ENCODE measurements at regions not wholly inside any gene's neighbourhood (a gene's known extent, or its start where the extent isn't known, plus 50 kb on each side); places are given as distances from the start of the nearest gene placed in this dataset.

DNA sequence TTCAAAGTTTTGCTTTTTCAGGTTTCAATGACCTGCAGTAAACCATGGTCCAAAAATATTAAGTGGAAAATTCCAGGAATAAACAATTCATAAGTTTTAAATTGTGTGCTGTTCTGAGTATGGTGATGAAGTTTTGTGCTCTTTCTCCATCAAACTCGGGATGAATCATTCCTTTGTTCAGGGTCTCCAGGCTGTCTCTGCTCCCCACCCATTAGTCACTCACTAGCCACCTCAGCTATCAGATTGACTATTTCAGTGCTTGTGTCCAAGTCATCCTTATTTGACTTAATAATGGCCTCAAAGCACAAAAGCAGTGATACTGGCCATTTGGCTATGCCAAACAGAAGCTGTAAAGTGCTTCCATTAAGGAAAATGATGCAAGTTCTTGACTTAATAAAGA lies 1140.4 kb downstream of the EFNB2 start:
- DNase-seq, result no peak

DNA sequence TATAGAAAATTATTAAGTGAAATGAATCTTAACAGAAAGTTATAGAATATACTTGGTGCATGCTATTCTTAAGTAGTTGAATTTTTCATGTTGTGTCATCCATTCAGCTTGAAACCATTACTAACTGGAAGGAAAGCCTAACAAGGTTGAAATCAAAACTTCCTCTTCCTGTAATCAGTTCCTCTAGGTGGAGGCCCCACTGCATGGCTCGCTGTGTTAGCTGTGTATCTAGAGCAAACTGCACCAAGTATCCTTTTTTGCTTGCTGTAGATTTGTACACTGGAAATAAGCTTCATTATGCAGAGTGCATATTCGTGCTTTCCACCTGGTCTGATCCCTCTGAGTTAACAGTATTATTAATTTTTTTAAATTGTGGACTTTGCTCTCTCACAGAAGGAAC lies 1146.1 kb downstream of the EFNB2 start:
- DNase-seq, result no peak

DNA sequence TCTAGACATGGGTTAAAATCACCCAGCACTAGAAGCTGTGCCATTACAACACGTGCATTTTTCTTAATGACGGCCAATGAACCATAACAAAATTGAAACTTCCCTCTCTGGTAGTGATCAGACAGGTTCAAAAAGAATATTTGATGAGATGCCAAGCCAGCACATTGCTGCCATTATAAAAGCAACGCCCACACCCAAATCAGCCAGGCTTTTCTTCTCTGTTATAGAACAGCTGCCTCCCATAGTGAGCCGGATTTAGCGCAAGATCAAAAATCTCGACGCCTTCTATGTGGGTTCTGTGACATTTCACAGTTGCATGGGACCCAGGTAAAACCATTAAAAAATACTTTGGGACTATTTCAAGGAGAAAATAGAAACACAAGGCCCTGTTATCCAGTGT lies 1158.0 kb downstream of the EFNB2 start:
- no peak for DNase-seq

- DNase-seq, result peak in 1 of 2 experiments; percentile 10
Observed at GRCh38 chr13:105370011-105370650, 1165.3 kb downstream of the EFNB2 start.

- DNase-seq, result no peak
Observed at GRCh38 chr13:105368781-105369180, 1166.7 kb downstream of the EFNB2 start.

DNA sequence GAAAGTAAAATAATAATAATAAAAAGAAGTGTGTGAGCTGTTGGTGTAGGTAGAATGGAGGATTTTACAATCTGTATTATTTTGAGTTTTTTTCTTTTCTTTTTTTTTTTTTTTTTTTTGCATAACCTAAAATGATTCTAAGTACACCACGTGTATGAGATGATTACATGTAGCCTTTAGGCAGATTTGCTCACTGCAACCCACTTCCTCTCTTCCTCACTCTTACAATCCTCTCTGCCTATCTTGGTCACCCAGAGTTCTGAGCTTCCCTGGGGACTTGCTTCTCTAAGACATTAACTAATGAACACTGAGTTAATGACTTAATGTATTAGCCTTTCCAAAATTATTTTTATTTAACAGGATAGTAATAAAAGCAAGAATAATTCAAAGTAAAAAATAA lies 1169.6 kb downstream of the EFNB2 start:
- DNase-seq, result no peak

DNA sequence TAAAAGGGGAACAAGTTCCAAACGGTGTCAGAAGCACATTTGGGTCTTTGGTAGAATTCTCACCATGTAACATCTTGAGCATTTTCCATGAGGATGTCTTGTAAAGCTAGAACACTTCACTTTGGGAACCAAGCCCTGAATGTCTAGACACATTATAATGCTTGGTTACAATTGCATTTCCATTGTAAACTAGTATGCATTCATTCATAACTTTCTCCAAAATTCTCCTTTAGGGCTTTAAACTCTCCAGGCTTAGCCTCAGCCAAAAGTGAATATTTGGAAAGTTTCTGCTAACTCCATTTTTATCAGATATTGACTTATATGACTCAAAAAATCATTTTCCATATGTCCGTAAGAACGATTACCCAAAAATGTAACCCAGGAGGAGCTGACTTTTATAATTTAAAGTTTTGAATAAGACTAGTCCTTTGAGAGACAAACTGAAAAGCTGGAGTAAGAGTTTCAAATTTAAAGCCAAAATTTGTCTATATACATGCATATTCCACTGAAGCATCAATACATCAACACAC lies 1170.4 kb downstream of the EFNB2 start:
- DNase-seq, result no peak

- no peak for DNase-seq
Observed at GRCh38 chr13:105364191-105364590, 1171.3 kb downstream of the EFNB2 start.

GRCh38 chr13:105363261-105364190 lies 1171.9 kb downstream of the EFNB2 start:
- DNase-seq, result peak; percentile 46 to 70

GRCh38 chr13:105353654-105354053 lies 1181.8 kb downstream of the EFNB2 start:
- DNase-seq, result no peak

GRCh38 chr13:105349082-105349723 lies 1186.3 kb downstream of the EFNB2 start:
- no peak for DNase-seq

DNA sequence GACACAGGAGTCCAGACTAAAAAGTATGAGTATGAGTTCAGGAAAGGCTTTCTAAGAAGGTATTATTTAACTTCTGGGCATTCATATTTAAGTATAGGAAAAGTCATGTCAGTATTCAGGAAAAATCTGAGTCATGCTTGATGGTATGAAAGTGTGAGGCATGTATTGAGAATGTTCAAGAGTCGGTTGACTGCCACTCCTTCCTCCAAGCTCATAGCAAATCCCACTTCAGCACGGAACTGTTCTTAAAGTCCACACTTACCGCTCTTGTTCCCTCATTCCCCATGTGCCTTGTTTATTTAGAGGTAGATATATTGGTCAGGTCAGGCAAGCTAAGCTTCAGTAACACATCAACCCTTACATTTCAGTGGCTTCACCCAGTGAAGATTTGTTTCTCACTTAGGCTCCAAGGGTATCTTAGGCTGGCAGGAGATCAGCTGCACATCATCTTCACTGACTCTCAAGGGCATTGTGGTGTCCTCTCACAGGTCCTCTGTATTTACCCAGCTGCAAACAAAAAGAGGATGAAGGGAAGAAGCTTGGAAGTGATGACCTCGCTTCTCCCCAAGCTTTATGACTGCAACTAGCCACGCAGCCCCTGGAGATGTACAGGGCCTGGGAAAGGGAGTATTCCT lies 1189.2 kb downstream of the EFNB2 start:
- DNase-seq, result no peak

DNA sequence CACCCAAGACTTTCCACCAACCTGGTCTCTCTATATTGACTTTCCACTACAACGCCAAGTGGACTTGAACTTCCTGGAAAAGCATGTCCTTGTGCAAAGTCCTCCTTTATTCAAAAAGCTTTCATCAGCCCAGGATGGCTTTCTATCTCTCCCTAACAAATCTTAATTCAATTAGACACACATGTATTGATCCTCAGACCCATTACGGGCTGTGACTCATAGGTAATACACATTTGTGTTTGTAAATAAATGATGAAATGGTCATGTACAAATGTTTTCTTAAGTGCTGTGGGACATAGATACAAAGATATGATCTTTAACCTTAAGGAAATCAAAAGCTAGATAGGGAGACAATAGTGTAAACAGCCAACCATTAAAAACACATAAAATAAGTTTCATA lies 1189.7 kb downstream of the EFNB2 start:
- DNase-seq, result no peak

- peak in 1 of 2 experiments; percentile 44 for DNase-seq
Observed at GRCh38 chr13:105345131-105345530, 1190.3 kb downstream of the EFNB2 start.

DNA sequence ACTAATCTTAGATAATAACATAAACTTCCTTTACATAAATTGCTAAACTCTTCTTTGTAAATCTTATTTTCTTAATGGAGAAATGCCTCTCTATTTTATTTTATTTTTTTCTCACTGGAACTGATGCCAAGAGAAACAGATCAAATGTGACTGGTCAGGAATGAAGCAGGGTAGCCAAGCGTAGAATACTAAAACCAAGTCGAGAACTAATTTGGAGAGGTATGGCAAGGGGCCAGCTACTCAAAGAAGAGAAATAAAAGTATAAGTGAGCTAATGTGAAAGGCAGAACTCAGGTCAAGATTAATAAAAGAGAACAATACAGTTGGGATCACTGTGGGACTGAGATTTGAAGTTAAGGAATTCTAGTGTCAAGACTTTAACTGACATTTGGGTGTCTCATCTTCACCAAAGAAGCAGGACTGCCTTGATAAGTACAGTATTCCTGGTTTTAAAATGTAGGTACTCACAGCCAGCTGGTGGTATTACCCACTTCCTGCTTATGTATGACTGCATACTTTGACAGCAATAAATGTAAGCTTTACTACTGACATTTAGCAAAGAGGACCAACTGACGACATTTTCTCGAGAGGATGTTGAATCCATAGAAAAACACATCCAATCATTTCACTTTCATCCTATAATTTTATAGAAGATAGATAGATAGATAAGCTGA lies 1192.2 kb downstream of the EFNB2 start:
- DNase-seq, result no peak

GRCh38 chr13:105342281-105342820 lies 1193.1 kb downstream of the EFNB2 start:
- no peak for DNase-seq

GRCh38 chr13:105341758-105342157 lies 1193.7 kb downstream of the EFNB2 start:
- DNase-seq, result no peak

DNA sequence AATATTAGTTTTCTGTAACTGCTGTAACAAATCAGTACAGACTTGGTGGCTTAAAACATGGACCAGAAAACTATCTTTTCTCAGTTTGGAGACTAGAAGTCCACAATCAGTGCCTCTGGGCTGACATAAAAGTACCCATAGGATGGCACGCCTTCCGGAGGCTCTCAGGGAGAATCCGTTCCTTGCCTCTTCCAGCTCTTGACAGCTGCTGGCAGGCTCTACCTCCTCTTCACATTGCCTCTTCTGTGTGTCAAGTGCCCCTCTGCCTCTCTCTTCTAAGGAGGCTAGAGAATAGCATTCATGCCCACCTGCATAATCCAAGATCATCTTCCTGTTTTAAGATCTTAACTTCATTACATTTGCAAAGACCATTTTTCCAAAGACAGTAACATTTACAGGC lies 1194.2 kb downstream of the EFNB2 start:
- no peak for DNase-seq

DNA sequence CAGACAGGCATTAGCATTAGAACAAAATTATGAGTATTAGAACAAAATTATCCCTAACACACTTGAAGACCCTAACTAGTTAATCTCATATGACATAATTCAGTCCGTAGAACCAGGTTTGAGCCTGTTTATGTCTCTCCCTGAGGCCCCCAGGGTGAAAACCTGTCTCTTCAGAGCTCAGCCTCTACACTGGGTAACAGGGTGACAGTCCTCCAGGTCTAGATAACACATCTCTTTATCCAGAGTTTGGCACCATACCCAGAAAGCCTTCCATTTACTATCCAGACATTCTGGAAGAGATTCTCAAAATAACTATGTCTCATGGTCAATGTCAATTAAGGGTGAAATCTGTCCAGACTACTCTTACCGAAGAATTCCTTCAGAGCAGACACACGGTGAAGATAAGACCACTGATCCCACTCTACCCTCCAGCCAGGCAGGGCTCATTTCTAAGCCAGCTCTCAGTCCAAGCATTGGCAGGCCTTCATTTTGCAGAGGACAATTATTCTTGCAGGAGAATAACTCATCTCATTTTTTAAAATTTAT lies 1195.3 kb downstream of the EFNB2 start:
- DNase-seq, result no peak

- DNase-seq, result no peak
Observed at GRCh38 chr13:105338773-105339172, 1196.7 kb downstream of the EFNB2 start.

- no peak for DNase-seq
Observed at GRCh38 chr13:105338006-105338405, 1197.5 kb downstream of the EFNB2 start.
